PFSK-1 (cell line): ENCODE measurements at regions not wholly inside any gene's neighbourhood (a gene's known extent, or its start where the extent isn't known, plus 50 kb on each side); places are given as distances from the start of the nearest gene placed in this dataset.

Source experiments
- FOXP2 ChIP-seq: optimal IDR thresholded peaks from 2 replicates; pipeline ENCODE3; 2011; ENCODE audit warnings: borderline replicate concordance, control low read depth, inconsistent platforms; ENCODE audit not compliant: insufficient read depth; ENCODE audit errors: extremely low read length, extremely low read depth
- TAF1 ChIP-seq: IDR thresholded peaks from 2 replicates; pipeline ENCODE4 v1.6.1; 2012; ENCODE audit warnings: low read length, control low read depth, borderline replicate concordance; ENCODE audit not compliant: insufficient read depth

- TF ChIP-seq FOXP2 (no peak), TAF1 (no peak)
Observed at GRCh38 chr5:28580616-28581015, 1542.2 kb upstream of the CDH9 start.
